Activated CD4-positive, alpha-beta T cell treated with anti-CD3 and anti-CD28 coated beads, Interleukin-2, amount 10 ng/mL, durations not matched to agents 7 days and 5 days (primary cell): ENCODE measurements at regions not wholly inside any gene's neighbourhood (a gene's known extent, or its start where the extent isn't known, plus 50 kb on each side); places are given as distances from the start of the nearest gene placed in this dataset.
A peak's percentile ranks its signal among the peaks of the same experiment; 100 is the strongest.
"Not testable (repeated sequence)": the region's sequence is repeated elsewhere in the genome, so short reads cannot be mapped to it uniquely, and the experiment has no call there.

ENCODE experiments used
- CTCF ChIA-PET: fragments of 350-600 bp; sonication (Branson Sonifier 250); formaldehyde crosslinking; loops from one replicate; lab custom pipeline; 2021; ENCODE audit warnings: antibody characterized with exemption; lab: Charles Lee
- POLR2A ChIA-PET: fragments of 350-600 bp; sonication (Branson Sonifier 250); formaldehyde crosslinking; loops from one replicate; lab custom pipeline; 2021; ENCODE audit warnings: antibody characterized with exemption; lab: Charles Lee
- DNase-seq: peaks from one replicate; pipeline ENCODE4 v3.0.0-alpha.2; 2020
- H3K27ac Mint-ChIP-seq: one replicate; pipeline ENCODE4 v1.8.0; 2021; ENCODE audit warnings: mild to moderate bottlenecking, moderate library complexity, mixed read lengths
- H3K27me3 Mint-ChIP-seq: one replicate; pipeline ENCODE4 v1.8.0; 2021; ENCODE audit warnings: mixed read lengths
- H3K36me3 Mint-ChIP-seq: one replicate; pipeline ENCODE4 v1.8.0; 2021; ENCODE audit warnings: low read depth, mixed read lengths
- H3K4me1 Mint-ChIP-seq: one replicate; pipeline ENCODE4 v1.8.0; 2021; ENCODE audit warnings: mixed read lengths
- H3K4me3 Mint-ChIP-seq: one replicate; pipeline ENCODE4 v1.8.0; 2021; ENCODE audit warnings: mild to moderate bottlenecking, moderate library complexity, mixed read lengths
- H3K9me3 Mint-ChIP-seq: one replicate; pipeline ENCODE4 v1.8.0; 2021; ENCODE audit warnings: mixed read lengths

GRCh38 chr4:38523054-38523453, 140.9 kb upstream of the KLF3 start:
- Mint-ChIP-seq H3K4me1 (peaks cover 25% of the 10 kb centered on the region), H3K4me3 (no peak overlapping the region), H3K27me3 (peaks cover 17% of the 10 kb centered on the region), H3K9me3 (peaks cover 12% of the 10 kb centered on the region), H3K36me3 (peaks cover 17% of the 10 kb centered on the region), H3K27ac (no peak overlapping the region)
- DNase-seq = no peak
- POLR2A ChIA-PET = no interaction called here
- CTCF ChIA-PET = interaction anchor here (0.7 kb wide), 1 partner anchor 850 kb away, joined by 4 read pairs; no protein-coding TSS in a partner anchor

DNA sequence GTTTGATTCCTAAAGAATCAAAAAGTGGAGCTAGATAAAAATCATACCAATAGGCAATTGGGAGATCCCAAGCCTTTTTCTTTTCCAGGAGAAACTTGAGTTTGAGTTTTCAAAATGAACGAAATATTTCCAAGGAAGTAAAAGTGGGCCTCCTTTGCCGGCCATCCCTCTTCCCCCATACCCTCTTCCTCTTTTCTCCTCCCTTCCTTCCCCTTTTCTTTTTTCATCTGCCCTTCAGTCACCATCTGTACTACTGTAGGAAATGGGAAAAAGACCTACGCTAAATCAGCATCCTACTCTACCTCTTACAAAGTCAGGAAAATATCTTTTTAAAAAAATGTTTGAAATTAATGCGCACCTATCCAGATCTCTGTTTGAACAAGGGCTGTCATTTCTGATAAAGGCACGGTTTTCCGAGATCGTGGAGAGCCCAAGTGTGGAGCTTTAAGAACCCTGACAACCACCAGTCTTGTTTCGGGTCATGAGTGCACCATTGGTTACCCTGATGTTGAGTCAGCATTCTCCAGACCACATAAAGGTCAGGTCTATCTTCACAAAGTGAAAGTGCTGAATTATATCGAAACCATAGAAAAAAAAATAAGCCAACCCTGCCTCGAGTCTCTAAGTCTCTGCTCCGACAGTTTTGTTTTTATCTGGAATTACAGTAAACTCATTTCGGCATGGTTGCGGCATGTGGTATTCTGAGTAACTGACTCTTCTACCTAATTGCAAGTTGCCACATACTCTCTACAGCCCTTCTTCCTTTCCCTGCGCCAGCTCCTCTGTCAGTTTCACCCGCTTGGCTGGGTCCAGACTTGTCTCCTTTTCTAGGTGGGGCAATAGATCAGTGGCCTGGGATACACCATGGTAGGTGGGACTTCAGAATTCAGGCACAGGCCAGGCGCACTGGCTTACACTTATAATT, 140.2 kb upstream of the KLF3 start:
- ChIA-PET CTCF (interaction anchor here (0.6 kb wide), 1 partner anchor 281 kb away, joined by 3 read pairs; the partner anchor contains the start of gene TLR1), POLR2A (interaction anchor here (0.7 kb wide), 1 partner anchor 151 kb away, joined by 3 read pairs; no protein-coding TSS in a partner anchor)
- Mint-ChIP-seq H3K4me3 (no peak overlapping the region), H3K27ac (peak overlapping the region; percentile 39), H3K9me3 (peaks cover 12% of the 10 kb centered on the region), H3K27me3 (peaks cover 17% of the 10 kb centered on the region), H3K4me1 (peaks cover 25% of the 10 kb centered on the region), H3K36me3 (peaks cover 17% of the 10 kb centered on the region)
- peak; percentile 47 for DNase-seq

DNA sequence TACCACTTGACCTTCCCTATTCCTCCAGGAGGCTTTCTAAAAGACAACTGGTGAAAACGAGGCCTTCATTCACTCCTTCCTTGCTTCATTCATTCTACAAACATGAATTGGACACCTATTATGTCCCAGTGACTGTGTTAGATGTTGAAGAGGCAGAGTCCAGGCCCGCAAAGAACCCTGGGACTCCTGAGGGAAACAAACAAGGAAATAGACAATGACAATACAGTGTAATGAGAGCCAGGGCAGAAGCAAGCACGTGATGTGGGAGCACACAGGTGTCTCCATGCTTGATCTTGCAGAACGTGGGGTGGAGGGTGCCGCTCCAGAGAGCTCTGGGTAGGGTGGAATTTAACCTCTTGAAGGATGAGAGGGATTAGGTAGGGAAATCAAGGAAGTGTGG, 137.6 kb upstream of the KLF3 start:
- Mint-ChIP-seq H3K36me3 (peaks cover 11% of the 10 kb centered on the region), H3K9me3 (peaks cover 15% of the 10 kb centered on the region), H3K4me1 (peaks cover 46% of the 10 kb centered on the region), H3K27me3 (peaks cover 9% of the 10 kb centered on the region), H3K27ac (no peak overlapping the region), H3K4me3 (no peak overlapping the region)
- POLR2A ChIA-PET = no interaction called here
- no peak for DNase-seq
- CTCF ChIA-PET = interaction anchor here (0.6 to 1.4 kb wide), 2 partner anchors 210 to 1051 kb away, joined by 3 to 4 read pairs; no protein-coding TSS in a partner anchor

- H3K36me3 Mint-ChIP-seq = peaks cover 11% of the 10 kb centered on the region
- H3K9me3 Mint-ChIP-seq = peaks cover 15% of the 10 kb centered on the region
- POLR2A ChIA-PET = interaction anchor here (1.1 kb wide), 1 partner anchor 19 kb away, joined by 8 read pairs; no protein-coding TSS in a partner anchor
- DNase-seq = peak; percentile 61
- peak overlapping the region; percentile 97 for H3K27ac Mint-ChIP-seq
- peak overlapping the region; percentile 43 for H3K4me3 Mint-ChIP-seq
- H3K4me1 Mint-ChIP-seq = peaks cover 34% of the 10 kb centered on the region
- peaks cover 5% of the 10 kb centered on the region for H3K27me3 Mint-ChIP-seq
- CTCF ChIA-PET = interaction anchor here (0.8 to 1.3 kb wide), 3 partner anchors 29 to 346 kb away, joined by 3 to 5 read pairs (median 3); no protein-coding TSS in a partner anchor
Observed at GRCh38 chr4:38529189-38530115, 134.5 kb upstream of the KLF3 start.

DNA sequence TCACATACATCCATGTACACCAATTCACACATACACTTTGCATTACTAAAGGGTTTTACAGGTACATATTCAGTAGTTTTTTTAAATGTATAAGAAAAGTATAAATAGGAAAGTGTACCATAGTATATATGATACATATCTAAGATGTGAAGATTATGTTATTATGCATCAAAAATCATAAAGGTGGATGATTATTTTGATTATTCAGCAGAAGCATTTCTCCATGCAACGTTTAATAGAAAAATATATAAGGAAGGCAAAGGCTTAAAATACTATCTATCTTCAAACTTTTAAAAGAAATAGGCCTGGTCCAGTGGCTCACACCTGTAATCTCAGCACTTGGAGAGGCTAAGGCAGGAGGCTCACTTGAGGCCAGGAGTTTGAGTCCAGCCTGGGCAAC, 133.5 kb upstream of the KLF3 start:
- H3K9me3 Mint-ChIP-seq = peaks cover 15% of the 10 kb centered on the region
- no peak for DNase-seq
- H3K27me3 Mint-ChIP-seq = peaks cover 5% of the 10 kb centered on the region
- no peak overlapping the region for H3K4me3 Mint-ChIP-seq
- ChIA-PET POLR2A (no interaction called here), CTCF (no interaction called here)
- H3K4me1 Mint-ChIP-seq = peaks cover 28% of the 10 kb centered on the region
- H3K27ac Mint-ChIP-seq = peak overlapping the region; percentile 97
- peaks cover 11% of the 10 kb centered on the region for H3K36me3 Mint-ChIP-seq

DNA sequence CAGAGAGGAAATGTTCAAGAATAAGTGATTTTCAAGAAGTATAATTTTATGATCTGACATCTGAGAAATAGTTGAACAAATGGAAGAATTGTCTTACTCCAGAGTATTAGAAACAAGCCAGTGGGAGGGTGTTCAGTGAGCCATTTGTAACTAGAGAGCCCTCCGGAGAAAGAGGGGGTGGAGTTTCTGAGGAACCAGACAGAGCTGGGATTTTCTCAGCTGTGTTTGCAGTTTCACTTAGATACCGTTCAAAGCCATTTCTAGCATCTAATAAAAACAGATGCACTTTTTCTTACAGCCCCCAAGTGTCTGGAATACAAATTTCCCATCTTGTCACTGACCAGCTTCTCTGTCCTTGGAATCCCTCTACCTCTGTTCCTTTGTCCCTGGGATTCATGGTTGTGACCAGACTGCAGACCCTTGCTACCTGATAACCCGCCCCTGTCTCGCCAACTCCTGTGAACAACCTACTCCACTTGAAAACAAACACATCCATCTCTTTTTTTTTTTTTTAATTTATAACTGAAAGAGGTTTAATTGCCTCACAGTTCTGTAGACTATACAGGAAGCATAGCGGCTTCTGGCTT, 132.8 kb upstream of the KLF3 start:
- no peak overlapping the region for H3K4me3 Mint-ChIP-seq
- H3K9me3 Mint-ChIP-seq = peaks cover 15% of the 10 kb centered on the region
- peaks cover 28% of the 10 kb centered on the region for H3K4me1 Mint-ChIP-seq
- no peak for DNase-seq
- ChIA-PET POLR2A (interaction anchor here (0.6 kb wide), 1 partner anchor 110 kb away, joined by 9 read pairs; no protein-coding TSS in a partner anchor), CTCF (interaction anchor here (0.6 kb wide), 1 partner anchor 20 kb away, joined by 3 read pairs; no protein-coding TSS in a partner anchor)
- no peak overlapping the region for H3K27ac Mint-ChIP-seq
- peaks cover 11% of the 10 kb centered on the region for H3K36me3 Mint-ChIP-seq
- H3K27me3 Mint-ChIP-seq = peaks cover 5% of the 10 kb centered on the region

- H3K9me3 Mint-ChIP-seq = peaks cover 7% of the 10 kb centered on the region
- peaks cover 7% of the 10 kb centered on the region for H3K36me3 Mint-ChIP-seq
- no peak overlapping the region for H3K27ac Mint-ChIP-seq
- no peak overlapping the region for H3K4me3 Mint-ChIP-seq
- POLR2A ChIA-PET = no interaction called here
- H3K4me1 Mint-ChIP-seq = peaks cover 22% of the 10 kb centered on the region
- DNase-seq = no peak
- CTCF ChIA-PET = no interaction called here
- peaks cover 8% of the 10 kb centered on the region for H3K27me3 Mint-ChIP-seq
Observed at GRCh38 chr4:38532908-38533499, 131.0 kb upstream of the KLF3 start.

- Mint-ChIP-seq H3K36me3 (peaks cover 2% of the 10 kb centered on the region), H3K4me1 (peaks cover 14% of the 10 kb centered on the region), H3K27ac (no peak overlapping the region), H3K4me3 (no peak overlapping the region), H3K9me3 (peaks cover 2% of the 10 kb centered on the region), H3K27me3 (peaks cover 10% of the 10 kb centered on the region)
- ChIA-PET CTCF (no interaction called here), POLR2A (no interaction called here)
- DNase-seq = no peak
Observed at GRCh38 chr4:38534344-38535045, 129.5 kb upstream of the KLF3 start.

DNA sequence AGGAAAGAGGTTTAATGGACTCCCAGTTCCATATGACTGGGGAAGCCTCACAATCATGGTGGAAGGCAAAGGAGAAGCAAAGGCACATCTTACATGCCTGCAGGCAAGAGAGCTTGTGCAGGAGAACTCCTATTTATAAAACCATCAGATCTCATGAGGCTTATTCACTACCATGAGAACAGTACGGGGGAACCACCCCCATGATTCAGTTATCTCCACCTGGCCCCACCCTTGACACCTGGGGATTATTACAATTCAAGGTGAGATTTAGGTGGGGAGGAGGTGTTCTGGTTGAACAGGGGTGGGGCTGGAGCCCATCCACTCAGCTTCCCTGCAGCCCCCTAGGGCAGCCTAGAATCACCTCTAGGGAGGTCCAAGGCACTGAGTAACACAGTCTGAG, 128.9 kb upstream of the KLF3 start:
- H3K27me3 Mint-ChIP-seq = peaks cover 12% of the 10 kb centered on the region
- H3K9me3 Mint-ChIP-seq, CTCF ChIA-PET, H3K4me3 Mint-ChIP-seq, DNase-seq, H3K36me3 Mint-ChIP-seq, H3K4me1 Mint-ChIP-seq, H3K27ac Mint-ChIP-seq: not testable (repeated sequence)
- POLR2A ChIA-PET = interaction anchor here (0.6 kb wide), 1 partner anchor 214 kb away, joined by 3 read pairs; no protein-coding TSS in a partner anchor

GRCh38 chr4:38535717-38536116, 128.3 kb upstream of the KLF3 start:
- Mint-ChIP-seq H3K27ac (no peak overlapping the region), H3K27me3 (peaks cover 12% of the 10 kb centered on the region), H3K4me1 (peaks cover 7% of the 10 kb centered on the region), H3K36me3 (no peaks in the 10 kb centered on the region), H3K4me3 (no peak overlapping the region), H3K9me3 (no peaks in the 10 kb centered on the region)
- DNase-seq = no peak
- CTCF ChIA-PET = interaction anchor here (1.0 kb wide), 1 partner anchor 8 kb away, joined by 4 read pairs; no protein-coding TSS in a partner anchor
- POLR2A ChIA-PET = no interaction called here

- no peak overlapping the region for H3K27ac Mint-ChIP-seq
- H3K4me1 Mint-ChIP-seq = no peaks in the 10 kb centered on the region
- H3K36me3 Mint-ChIP-seq = no peaks in the 10 kb centered on the region
- POLR2A ChIA-PET = no interaction called here
- CTCF ChIA-PET = interaction anchor here (1.0 kb wide), 1 partner anchor 9 kb away, joined by 4 read pairs; no protein-coding TSS in a partner anchor
- no peaks in the 10 kb centered on the region for H3K9me3 Mint-ChIP-seq
- peaks cover 12% of the 10 kb centered on the region for H3K27me3 Mint-ChIP-seq
- no peak overlapping the region for H3K4me3 Mint-ChIP-seq
- DNase-seq = no peak
Observed at GRCh38 chr4:38536716-38537115, 127.3 kb upstream of the KLF3 start.
